ENCODE measurements at regions not wholly inside any gene's neighbourhood (a gene's known extent, or its start where the extent isn't known, plus 50 kb on each side); places are given as distances from the start of the nearest gene placed in this dataset.

DNA sequence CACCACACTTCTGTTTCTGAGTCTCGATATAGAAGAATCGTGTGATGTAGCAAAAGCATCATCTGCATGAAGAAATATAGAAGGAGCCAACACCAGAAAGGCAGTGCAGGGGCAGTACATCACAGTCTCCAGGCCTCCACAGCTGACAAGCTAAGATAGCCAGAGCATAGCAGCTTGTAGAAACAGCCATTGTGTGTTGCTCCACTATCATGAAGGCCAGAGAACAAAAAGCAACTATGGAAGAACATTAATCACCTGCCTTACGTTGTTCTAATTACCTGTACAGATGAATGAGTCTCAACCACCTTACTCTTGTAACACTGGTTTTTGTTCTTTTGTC is 129.0 kb downstream of the RND3 start:
- TF ChIP-seq, protein P1, sequence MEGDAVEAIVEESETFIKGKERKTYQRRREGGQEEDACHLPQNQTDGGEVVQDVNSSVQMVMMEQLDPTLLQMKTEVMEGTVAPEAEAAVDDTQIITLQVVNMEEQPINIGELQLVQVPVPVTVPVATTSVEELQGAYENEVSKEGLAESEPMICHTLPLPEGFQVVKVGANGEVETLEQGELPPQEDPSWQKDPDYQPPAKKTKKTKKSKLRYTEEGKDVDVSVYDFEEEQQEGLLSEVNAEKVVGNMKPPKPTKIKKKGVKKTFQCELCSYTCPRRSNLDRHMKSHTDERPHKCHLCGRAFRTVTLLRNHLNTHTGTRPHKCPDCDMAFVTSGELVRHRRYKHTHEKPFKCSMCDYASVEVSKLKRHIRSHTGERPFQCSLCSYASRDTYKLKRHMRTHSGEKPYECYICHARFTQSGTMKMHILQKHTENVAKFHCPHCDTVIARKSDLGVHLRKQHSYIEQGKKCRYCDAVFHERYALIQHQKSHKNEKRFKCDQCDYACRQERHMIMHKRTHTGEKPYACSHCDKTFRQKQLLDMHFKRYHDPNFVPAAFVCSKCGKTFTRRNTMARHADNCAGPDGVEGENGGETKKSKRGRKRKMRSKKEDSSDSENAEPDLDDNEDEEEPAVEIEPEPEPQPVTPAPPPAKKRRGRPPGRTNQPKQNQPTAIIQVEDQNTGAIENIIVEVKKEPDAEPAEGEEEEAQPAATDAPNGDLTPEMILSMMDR (IDR thresholded peaks at IDR 0.05; ENCODE audit: low read depth, low read length) = no peak
- no peak for TF ChIP-seq EZH2phosphoT487 (IDR thresholded peaks at IDR 0.05; ENCODE audit: low read depth)
